ENCODE measurements at regions not wholly inside any gene's neighbourhood (a gene's known extent, or its start where the extent isn't known, plus 50 kb on each side); places are given as distances from the start of the nearest gene placed in this dataset.

DNA sequence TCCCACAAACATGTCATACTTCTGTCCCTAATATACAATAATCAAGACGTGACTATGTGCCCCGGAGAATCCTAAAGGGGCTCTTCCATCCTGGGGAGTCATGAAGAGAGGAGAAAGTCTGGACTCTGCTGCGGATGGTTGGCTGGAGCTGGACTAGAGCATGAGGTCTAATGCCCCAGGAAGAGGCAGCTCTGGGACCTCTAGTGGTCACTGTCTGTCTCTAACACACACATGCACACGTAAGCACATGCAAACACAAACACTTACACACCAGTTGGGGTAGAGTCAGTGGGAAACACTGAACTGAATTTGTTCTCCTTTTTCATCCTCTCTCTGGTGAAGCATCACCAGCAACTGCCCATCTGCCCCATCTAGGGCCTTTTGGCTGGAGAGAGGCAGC is 271.6 kb downstream of the TDRD15 start:
- peak; percentile 12 for DNase-seq (ENCODE audit: low read depth)

GRCh38 chr2:21396252-21396651 is 272.5 kb downstream of the TDRD15 start:
- DNase-seq (ENCODE audit: low read depth) = no peak

DNA sequence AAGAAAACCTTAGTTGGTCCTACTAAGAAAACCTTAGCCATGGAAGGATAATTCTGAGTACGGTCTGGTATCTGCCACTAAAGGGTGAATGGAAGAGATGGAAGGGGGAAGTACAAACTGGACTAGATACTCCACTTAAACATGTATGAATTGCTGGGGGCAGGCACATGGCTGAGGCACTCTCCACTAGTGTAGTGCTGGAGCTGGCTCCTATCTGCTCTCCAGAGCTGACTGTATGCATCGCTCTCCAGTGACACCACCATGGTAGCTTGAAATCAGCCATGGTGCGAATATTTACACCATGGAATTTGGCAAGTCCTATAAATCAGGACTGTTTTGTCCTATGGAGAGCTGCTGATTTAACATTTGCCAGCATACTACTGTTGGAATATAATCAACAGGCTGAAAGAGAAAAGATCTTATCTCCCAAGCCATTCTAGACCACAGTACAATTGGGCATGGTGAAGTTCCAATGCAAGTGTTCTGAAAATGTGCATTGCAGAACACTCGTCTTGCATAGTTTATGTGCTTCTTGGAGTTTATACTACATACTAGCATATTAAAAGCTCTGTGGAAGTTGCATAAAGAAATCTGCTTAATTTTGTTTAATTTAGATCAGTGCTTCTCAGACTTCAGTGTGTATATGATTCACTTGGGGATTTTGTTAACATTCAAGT is 277.4 kb downstream of the TDRD15 start:
- DNase-seq (ENCODE audit: low read depth) = no peak

- DNase-seq (ENCODE audit: low read depth) = no peak
These were observed 280.4 kb downstream of the TDRD15 start for GRCh38 chr2:21404137-21404536.

DNA sequence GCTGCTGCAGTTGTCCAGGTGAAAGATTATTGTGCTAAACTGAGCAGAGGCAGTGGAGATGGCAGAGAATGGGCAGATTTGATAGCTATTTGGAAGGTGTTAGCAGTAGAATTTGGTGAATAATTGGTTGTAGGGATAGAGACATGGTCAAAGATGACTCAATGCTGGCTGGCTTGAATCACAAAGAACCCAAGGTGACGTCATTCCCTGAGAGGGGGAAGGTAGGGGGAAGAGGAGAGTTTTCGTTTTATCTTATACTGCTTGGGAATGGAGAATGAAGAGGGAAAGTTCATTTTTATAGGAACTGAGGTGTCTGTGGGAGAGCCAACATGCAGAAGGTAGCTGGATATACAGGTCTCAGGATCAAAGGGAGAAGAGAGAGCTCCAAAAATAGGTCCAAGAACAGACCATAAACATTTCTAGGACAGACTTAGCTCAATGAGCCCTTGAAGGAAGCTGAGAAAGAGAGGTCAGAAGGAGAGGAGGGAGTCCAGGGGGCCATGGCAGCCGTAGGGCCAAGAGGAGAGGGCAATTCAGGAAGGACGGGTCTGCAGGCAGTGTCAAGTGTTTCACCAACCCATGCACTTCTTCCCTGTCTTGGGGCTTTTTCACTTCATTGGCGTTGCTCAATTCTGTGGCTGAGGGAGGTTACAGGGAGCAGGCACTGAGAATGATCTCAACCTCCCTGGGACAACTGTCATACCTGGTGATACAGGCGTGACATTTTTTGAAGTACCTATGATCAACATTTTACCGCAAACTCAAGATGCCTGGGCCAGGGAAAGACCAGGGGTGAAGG is 281.3 kb downstream of the TDRD15 start:
- DNase-seq (ENCODE audit: low read depth) = no peak

DNA sequence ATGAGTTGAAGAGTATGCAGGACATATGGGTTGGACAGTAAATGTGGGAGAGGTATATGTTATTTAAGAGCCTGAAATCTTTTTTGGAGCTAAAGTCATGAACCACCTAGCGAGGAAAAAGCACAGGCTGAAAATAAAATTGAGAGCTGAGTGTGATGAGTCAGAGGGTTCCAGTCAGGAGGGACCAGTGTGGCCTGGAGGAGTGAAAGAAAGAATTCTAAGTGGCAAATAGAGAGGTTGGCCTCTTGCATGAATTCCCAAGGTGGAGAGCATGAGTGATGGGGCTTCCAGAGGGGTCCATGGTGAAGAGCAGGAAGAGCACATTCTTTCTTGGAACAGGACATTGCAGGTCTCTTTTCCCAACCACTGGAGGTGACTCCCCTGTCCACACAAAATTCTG is 282.6 kb downstream of the TDRD15 start:
- DNase-seq (ENCODE audit: low read depth) = no peak

- no peak for DNase-seq (ENCODE audit: low read depth)
These were observed 283.1 kb downstream of the TDRD15 start for GRCh38 chr2:21406911-21407310.

GRCh38 chr2:21407851-21408250 is 284.1 kb downstream of the TDRD15 start:
- DNase-seq (ENCODE audit: low read depth) = no peak

GRCh38 chr2:21411741-21412140 is 288.0 kb downstream of the TDRD15 start:
- DNase-seq (ENCODE audit: low read depth) = no peak

GRCh38 chr2:21412944-21413443 is 289.2 kb downstream of the TDRD15 start:
- DNase-seq (ENCODE audit: low read depth) = no peak

- no peak for DNase-seq (ENCODE audit: low read depth)
These were observed 291.5 kb downstream of the TDRD15 start for GRCh38 chr2:21415234-21415633.

- DNase-seq (ENCODE audit: low read depth) = no peak
These were observed 292.5 kb downstream of the TDRD15 start for GRCh38 chr2:21416226-21416625.

- no peak for DNase-seq (ENCODE audit: low read depth)
These were observed 294.7 kb downstream of the TDRD15 start for GRCh38 chr2:21418456-21418855.

DNA sequence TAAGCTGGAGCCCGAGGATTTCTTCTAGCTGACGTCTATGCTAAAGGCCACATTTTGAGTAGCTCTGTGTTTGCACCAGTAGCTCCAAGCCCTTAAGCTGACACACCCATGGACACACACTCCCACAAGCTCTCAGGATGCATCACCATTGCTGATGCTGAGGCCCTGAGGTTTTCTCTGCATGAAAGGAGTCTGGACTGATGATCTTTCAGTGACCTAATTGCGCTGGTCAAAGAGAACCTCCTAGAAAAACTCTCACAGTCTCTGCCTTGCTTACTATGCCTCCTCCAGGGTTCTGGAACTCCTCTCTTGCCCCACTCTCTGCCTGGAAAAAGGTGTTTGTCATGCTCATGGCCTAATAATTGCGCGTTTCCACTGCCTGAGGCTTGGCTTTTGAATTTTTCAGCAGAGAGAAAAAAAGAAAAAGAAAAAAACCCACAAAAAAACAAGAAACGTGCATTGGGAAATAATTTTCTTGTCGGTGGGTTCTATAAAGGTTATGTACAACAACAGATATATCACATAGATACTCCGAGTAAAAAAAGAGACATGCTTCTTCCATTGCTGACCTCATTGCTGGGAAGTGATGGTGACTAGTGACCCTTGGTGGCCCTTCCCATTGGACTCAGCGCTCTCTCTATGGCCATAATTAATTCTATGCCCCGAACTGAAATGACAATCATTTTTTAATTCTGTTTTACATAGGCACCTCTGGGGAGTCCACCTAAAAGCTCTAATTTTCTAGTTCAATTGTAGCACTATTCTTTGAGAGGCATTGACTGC is 297.0 kb downstream of the TDRD15 start:
- no peak for DNase-seq (ENCODE audit: low read depth)

DNA sequence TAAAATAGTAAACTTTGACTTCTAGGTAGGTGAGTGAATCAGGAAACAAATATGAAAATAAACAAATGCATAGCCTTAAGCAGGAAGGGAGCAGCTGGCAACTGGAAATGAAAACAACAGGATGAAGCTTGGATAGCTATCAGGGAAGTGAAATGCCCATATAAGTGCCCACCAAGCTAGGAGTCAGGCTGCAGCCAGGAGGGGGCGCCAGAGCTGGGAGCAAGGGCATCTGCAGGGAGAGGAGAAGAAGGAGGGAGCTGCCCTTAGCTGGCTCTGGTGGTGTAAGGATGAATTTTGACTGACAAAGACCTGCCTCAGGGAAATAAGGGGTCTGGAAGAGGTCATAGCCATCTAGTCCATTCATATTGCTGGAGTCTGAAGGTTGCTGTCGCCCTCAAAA is 298.3 kb downstream of the TDRD15 start:
- DNase-seq (ENCODE audit: low read depth) = peak; percentile 29

DNA sequence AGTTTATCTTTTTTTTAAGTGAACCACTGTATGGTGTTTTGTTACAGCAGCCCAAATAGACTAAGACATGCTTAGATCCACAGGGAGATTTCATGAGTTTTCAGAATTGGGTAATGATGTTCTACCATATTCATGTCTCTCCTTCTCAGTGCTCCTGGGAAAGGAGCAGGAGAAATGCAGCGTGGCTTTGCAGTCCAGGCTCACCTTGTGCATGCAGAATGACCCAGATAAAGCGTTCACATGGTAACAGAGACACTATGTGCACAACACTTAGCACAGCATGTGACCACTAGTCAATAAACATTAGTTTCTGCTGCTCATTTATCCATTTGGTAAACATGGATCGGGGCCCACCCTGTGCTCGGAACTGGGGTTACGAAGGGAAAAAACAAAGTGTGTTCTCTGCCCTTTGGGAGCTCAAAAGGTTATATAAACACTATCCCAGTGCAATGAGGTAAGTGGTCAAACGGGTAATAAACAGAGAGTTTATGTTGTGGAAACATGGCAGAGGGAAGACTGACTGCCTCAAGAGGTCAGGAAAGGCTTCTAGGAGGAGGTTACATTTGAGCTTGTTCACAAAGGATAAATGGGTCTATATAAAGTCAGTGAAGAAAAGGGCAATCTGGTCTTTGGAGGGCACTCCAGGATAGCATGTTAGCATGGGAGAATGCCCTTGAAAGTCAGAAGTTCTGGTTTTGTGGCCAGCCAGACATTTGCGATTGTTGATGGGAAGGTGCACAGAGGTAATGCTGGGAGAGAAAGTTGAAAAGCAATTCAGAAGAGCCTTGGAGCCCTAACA is 299.2 kb downstream of the TDRD15 start:
- DNase-seq (ENCODE audit: low read depth) = no peak

- DNase-seq (ENCODE audit: low read depth) = peak; percentile 12
These were observed 300.1 kb downstream of the TDRD15 start for GRCh38 chr2:21423854-21424253.

GRCh38 chr2:21424375-21424774 is 300.6 kb downstream of the TDRD15 start:
- DNase-seq (ENCODE audit: low read depth) = no peak

DNA sequence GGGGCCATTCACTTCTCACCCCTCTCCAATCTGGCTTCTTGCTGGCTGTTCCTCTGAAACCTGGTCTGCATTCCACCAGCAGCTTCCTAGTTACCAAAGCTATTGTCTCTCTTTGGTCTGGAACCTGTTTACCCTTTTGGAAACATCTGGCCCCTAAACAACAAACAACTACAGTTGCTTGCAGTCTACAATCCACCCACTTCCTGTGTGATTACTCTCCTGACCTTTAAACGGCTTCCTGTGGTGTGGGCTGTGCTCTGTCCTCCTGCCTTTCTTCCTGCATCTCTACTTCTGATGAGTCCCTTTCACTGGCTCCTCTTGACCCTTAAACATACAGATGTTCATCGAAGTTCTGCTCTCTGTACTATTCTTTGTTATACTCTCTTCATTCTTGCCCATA is 303.8 kb downstream of the TDRD15 start:
- DNase-seq (ENCODE audit: low read depth) = peak; percentile 61

DNA sequence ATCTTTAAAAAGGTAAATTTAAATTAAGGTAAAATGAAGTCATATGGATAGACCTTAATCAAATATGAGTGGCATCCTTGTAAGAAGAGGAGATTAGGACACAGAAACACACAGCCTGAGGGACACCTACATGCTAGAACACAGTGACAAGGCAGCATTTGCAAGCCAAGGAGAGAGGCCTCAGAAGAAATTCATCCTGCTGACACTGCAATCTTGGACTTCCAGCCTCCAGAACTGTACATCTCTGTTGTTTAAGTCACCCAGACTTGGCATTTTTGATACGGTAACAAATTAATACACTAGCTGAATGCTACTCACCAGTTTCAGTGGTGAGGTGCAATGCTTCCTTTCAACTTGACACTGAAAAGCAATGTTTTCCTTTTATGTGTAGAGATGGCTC is 305.0 kb downstream of the TDRD15 start:
- no peak for DNase-seq (ENCODE audit: low read depth)

DNA sequence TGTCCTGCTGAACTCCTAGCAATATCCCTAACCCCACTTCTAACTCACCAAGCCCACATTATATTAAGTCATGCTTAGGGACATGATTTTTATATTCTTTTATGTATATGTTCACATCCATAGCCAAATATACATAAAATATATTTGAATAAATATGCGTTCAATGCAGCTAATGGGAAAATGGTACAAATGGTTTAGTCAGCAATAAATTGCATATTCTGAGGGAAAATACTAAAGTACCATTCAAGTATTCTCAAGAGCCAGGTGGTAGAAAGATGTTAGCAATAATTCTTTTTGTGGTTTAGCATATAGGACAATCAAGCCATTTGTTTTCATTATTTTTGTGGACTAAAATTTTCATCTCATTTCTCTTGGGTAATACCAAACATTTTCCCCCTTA is 306.0 kb downstream of the TDRD15 start:
- no peak for DNase-seq (ENCODE audit: low read depth)

GRCh38 chr2:21431078-21431477 is 307.3 kb downstream of the TDRD15 start:
- DNase-seq (ENCODE audit: low read depth) = no peak
